Psoas muscle (tissue), 7 donors: ENCODE measurements at regions not wholly inside any gene's neighbourhood (a gene's known extent, or its start where the extent isn't known, plus 50 kb on each side); places are given as distances from the start of the nearest gene placed in this dataset.

ENCODE experiments used
- ATAC-seq, 4 donors: fragments of 200-7000 bp; cut with Tn5 transposase; one replicate each; pipeline ENCODE4 v1.9.1; 2020; ENCODE audit warnings: moderate library complexity in 3 of 4, mild to moderate bottlenecking in 2 of 4
- DNase-seq, 2 donors: peaks; one replicate each; pipeline ENCODE4 v3.0.0-alpha.2; 2020
- H3K27ac ChIP-seq: fragments of 200-600 bp; one replicate; pipeline ENCODE4 v1.8.0; 2022
- H3K27me3 ChIP-seq, 3 donors: fragments of 200-600 bp in 1 of 3; one replicate each; pipeline versions ENCODE4 v1.6.1 to v1.8.0; 2013 to 2022; ENCODE audit warnings: low read length in 2 of 3, mild to moderate bottlenecking in 2 of 3, moderate library complexity in 1 of 3; ENCODE audit not compliant: insufficient read depth in 3 of 3
- H3K36me3 ChIP-seq, 2 donors: fragments of 200-600 bp in 1 of 2; one replicate each; pipeline versions ENCODE4 v1.6.1 to v1.8.0; 2013 to 2022; ENCODE audit warnings: low read depth in 1 of 2, mild to moderate bottlenecking in 1 of 2, moderate library complexity in 1 of 2; ENCODE audit not compliant: insufficient read depth in 1 of 2
- H3K4me1 ChIP-seq: fragments of 200-600 bp; one replicate; pipeline ENCODE4 v1.8.0; 2022
- H3K4me3 ChIP-seq: fragments of 200-600 bp; one replicate; pipeline ENCODE4 v1.8.0; 2022; ENCODE audit warnings: mild to moderate bottlenecking
- H3K9me3 ChIP-seq: fragments of 200-600 bp; one replicate; pipeline ENCODE4 v1.8.0; 2022
- CTCF ChIP-seq: fragments of 200-600 bp; IDR thresholded peaks from one replicate; pipeline ENCODE4 v1.8.0; 2022; ENCODE audit warnings: antibody characterized with exemption
- WGBS, 3 donors: extraction: QIAGEN DNeasy Blood & Tissue Kit; methylation state at CpG; one replicate each; pipeline versions ENCODE4 v1.1.6 to v1.1.7; 2013; 5-methylcytosine and 5-hydroxymethylcytosine counted together
- intact Hi-C, 2 donors: fragments of 100-400 bp; cut with DNase I; formaldehyde crosslinking; loops; one replicate each; pipeline versions ENCODE4 v1.11.0 to v1.14.2; 2022
- donor health status: healthy with polysubstance abuse.
- donor health status: DM: no; HTN: no; CAD: no; lungs with moderate emphysema.
- donor health status: Bipolar disorder and iron deficiency.
- donor health status: healthy.
- donor health status: DM: yes; HTN: yes; CAD: no.
- donor health status: DM: no; HTN: no; CAD: no.
- donor health status: DM: yes; HTN: yes; CAD: no.

GRCh38 chr14:101186992-101187815 lies 283.7 kb upstream of the RTL1 start:
- Histone ChIP-seq H3K4me1 (no peaks in the 10 kb centered on the region), H3K27ac (no peak overlapping the region), H3K4me3 (no peak overlapping the region), H3K9me3 (no peaks in the 10 kb centered on the region), H3K36me3 (no peaks in the 10 kb centered on the region), H3K27me3 (no peaks in the 10 kb centered on the region)
- intact Hi-C loops: no loop called here
- ATAC-seq (no peak), DNase-seq (no peak)
- no peak for TF ChIP-seq CTCF
- WGBS, 3 donors: 73 to 79% (median 75%) methylated on average over 14 of the region's 14 CpGs

- H3K4me1 ChIP-seq: no peaks in the 10 kb centered on the region
- 72 to 77% (median 77%) methylated on average over 14 of the region's 14 CpGs for WGBS, 3 donors
- no peaks in the 10 kb centered on the region for H3K36me3 ChIP-seq
- H3K9me3 ChIP-seq: no peaks in the 10 kb centered on the region
- no peaks in the 10 kb centered on the region for H3K27me3 ChIP-seq
- intact Hi-C loops: no loop called here
- ATAC-seq: no peak
- no peak overlapping the region for H3K27ac ChIP-seq
- no peak overlapping the region for H3K4me3 ChIP-seq
- no peak for DNase-seq
- TF ChIP-seq CTCF: no peak
Measured at GRCh38 chr14:101187816-101188570, 284.5 kb upstream of the RTL1 start.

DNA sequence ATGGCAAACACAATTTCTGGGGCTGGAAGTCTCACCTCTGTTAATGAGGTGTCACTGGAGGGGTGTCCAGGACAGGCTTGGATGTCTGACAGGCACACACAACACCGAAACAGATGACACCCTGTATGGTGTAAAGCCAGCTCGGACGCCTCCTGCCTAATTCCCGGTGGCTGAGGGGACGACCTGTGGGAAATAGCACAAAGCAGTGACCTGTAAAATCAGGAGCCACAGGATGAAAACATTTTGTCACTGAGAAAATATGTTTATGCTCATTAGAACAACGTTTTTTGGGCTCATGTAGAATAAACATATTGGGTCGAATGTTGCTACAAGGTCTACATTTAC lies 285.0 kb upstream of the RTL1 start:
- WGBS, 3 donors: 52 to 58% (median 54%) methylated on average over 7 of the region's 7 CpGs
- intact Hi-C loops: no loop called here
- H3K36me3 ChIP-seq: no peaks in the 10 kb centered on the region
- H3K4me3 ChIP-seq: no peak overlapping the region
- no peak overlapping the region for H3K27ac ChIP-seq
- no peaks in the 10 kb centered on the region for H3K4me1 ChIP-seq
- no peak for TF ChIP-seq CTCF
- DNase-seq (no peak), ATAC-seq (no peak)
- H3K9me3 ChIP-seq: no peaks in the 10 kb centered on the region
- peaks cover 0 to 4% (median 0%) of the 10 kb centered on the region in 3 donors for H3K27me3 ChIP-seq

DNA sequence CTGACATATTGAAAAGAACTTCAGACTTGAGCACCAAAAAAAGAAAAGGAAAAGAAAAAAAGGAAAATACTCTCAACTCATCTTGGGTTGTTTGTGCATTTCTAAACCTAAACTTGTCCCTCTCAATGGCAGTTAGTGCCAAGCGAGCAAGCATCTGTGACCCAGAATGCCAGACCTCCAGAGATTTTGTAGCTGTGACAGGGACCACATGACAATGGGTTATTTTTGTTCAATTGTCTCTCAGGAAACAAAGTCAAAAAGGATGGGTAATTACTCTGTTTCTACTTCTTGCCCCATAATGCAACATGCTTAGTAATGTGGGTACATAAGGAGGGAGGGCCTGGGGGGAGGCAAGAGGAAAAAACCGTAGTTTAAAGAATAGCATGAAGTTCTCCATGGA lies 285.7 kb upstream of the RTL1 start:
- DNase-seq (no peak), ATAC-seq (no peak)
- no peak overlapping the region for H3K27ac ChIP-seq
- H3K4me3 ChIP-seq: no peak overlapping the region
- no peaks in the 10 kb centered on the region for H3K4me1 ChIP-seq
- intact Hi-C loops: no loop called here
- H3K36me3 ChIP-seq: no peaks in the 10 kb centered on the region
- H3K27me3 ChIP-seq: peaks cover 0 to 5% (median 0%) of the 10 kb centered on the region in 3 donors
- 43 to 53% (median 47%) methylated on average over 2 of the region's 2 CpGs for WGBS, 3 donors
- TF ChIP-seq CTCF: no peak
- no peaks in the 10 kb centered on the region for H3K9me3 ChIP-seq
